MCF 10A (cell line): ENCODE measurements at regions not wholly inside any gene's neighbourhood (a gene's known extent, or its start where the extent isn't known, plus 50 kb on each side); places are given as distances from the start of the nearest gene placed in this dataset.

ENCODE experiments used
- BruUV-seq: library from RNA; stranded (reverse); fragments of 400-500 nt; replicated peaks from 2 replicates; lab custom pipeline; 2021; lab: Mats Ljungman, UMichigan
- CTCF ChIA-PET: fragments of 300-600 bp; sonication (Branson Sonifier 250); formaldehyde crosslinking; extraction: SDS; loops from one replicate; lab custom pipeline; 2021; ENCODE audit warnings: antibody characterized with exemption, inconsistent platforms; lab: Yijun Ruan, JAX
- POLR2A ChIA-PET: fragments of 300-600, 350-650 bp; sonication (Branson Sonifier 250); formaldehyde crosslinking; extraction: SDS; loops from one replicate; lab custom pipeline; 2020; ENCODE audit warnings: antibody characterized with exemption, inconsistent platforms; lab: Yijun Ruan, JAX
- DNase-seq: peaks from one replicate; pipeline ENCODE4 v3.0.0-alpha.2; 2018; ENCODE audit not compliant: unreplicated experiment
- H3K27ac Mint-ChIP-seq: one replicate; pipeline ENCODE4 v1.8.0; 2022; ENCODE audit warnings: mild to moderate bottlenecking, low read depth, mixed read lengths; ENCODE audit not compliant: unreplicated experiment
- H3K27me3 Mint-ChIP-seq: one replicate; pipeline ENCODE4 v1.8.0; 2022; ENCODE audit warnings: mixed read lengths; ENCODE audit not compliant: insufficient read depth, unreplicated experiment
- H3K36me3 Mint-ChIP-seq: one replicate; pipeline ENCODE4 v1.8.0; 2022; ENCODE audit warnings: mild to moderate bottlenecking, moderate library complexity, mixed read lengths; ENCODE audit not compliant: insufficient read depth, unreplicated experiment
- H3K4me1 Mint-ChIP-seq: one replicate; pipeline ENCODE4 v1.8.0; 2022; ENCODE audit warnings: mixed read lengths; ENCODE audit not compliant: insufficient read depth, unreplicated experiment
- H3K4me3 Mint-ChIP-seq: one replicate; pipeline ENCODE4 v1.8.0; 2022; ENCODE audit warnings: mild to moderate bottlenecking, moderate library complexity, mixed read lengths; ENCODE audit not compliant: unreplicated experiment
- H3K9me3 Mint-ChIP-seq: one replicate; pipeline ENCODE4 v1.8.0; 2022; ENCODE audit warnings: mixed read lengths; ENCODE audit not compliant: unreplicated experiment
- CTCF ChIP-seq: fragments of 200-600 bp; IDR thresholded peaks from one replicate; pipeline ENCODE4 v1.8.0; 2022; ENCODE audit warnings: antibody characterized with exemption, mild to moderate bottlenecking; ENCODE audit not compliant: unreplicated experiment
- intact Hi-C: fragments of 100-400 bp; cut with micrococcal nuclease; formaldehyde crosslinking; loops from 2 replicates; pipeline ENCODE4 v1.14.1; 2022

- POLR2A ChIA-PET: no interaction called here
- H3K27ac Mint-ChIP-seq: no peak overlapping the region
- H3K9me3 Mint-ChIP-seq: no peaks in the 10 kb centered on the region
- no TSS peak for BruUV-seq
- H3K27me3 Mint-ChIP-seq: no peaks in the 10 kb centered on the region
- TF ChIP-seq CTCF: no peak
- H3K36me3 Mint-ChIP-seq: no peaks in the 10 kb centered on the region
- DNase-seq: no peak
- CTCF ChIA-PET: interaction anchor here (0.6 to 1.2 kb wide), 3 partner anchors 14 to 423 kb away, joined by 3 to 4 read pairs (median 4); no protein-coding TSS in a partner anchor
- no peaks in the 10 kb centered on the region for H3K4me1 Mint-ChIP-seq
- intact Hi-C loops: no loop called here
- H3K4me3 Mint-ChIP-seq: no peak overlapping the region
Measured at GRCh38 chr13:109297628-109298027, 488.8 kb downstream of the IRS2 start.

DNA sequence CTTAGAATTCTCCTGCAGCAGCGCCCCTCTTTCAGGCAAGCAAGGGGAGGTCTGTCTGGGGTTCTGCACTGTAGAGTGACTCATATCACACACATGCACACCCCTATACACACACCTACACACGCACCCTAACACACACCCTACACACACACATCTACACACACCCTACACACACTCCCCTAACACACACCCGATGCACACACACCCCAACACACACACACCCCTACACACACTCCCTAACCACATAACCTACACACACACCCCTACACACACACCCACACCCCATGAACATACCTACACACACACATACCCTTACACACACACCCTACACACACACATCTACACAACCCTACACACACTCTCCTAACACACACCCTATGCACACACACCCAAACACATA is 493.2 kb downstream of the IRS2 start:
- BruUV-seq: no TSS peak
- ChIA-PET CTCF (no interaction called here), POLR2A (no interaction called here)
- Mint-ChIP-seq H3K9me3 (no peaks in the 10 kb centered on the region), H3K4me1 (no peaks in the 10 kb centered on the region), H3K27me3 (no peaks in the 10 kb centered on the region), H3K27ac (no peak overlapping the region), H3K4me3 (no peak overlapping the region), H3K36me3 (no peaks in the 10 kb centered on the region)
- intact Hi-C loops: no loop called here
- TF ChIP-seq CTCF: no peak
- no peak for DNase-seq

- BruUV-seq: no TSS peak
- Mint-ChIP-seq H3K4me1 (no peaks in the 10 kb centered on the region), H3K4me3 (no peak overlapping the region), H3K9me3 (no peaks in the 10 kb centered on the region), H3K27ac (no peak overlapping the region), H3K36me3 (no peaks in the 10 kb centered on the region), H3K27me3 (no peaks in the 10 kb centered on the region)
- no peak for TF ChIP-seq CTCF
- DNase-seq: no peak
- POLR2A ChIA-PET: no interaction called here
- intact Hi-C loops: no loop called here
- CTCF ChIA-PET: interaction anchor here (0.7 kb wide), 3 partner anchors 94 to 932 kb away, joined by 3 read pairs; no protein-coding TSS in a partner anchor
Measured at GRCh38 chr13:109288151-109288709, 498.2 kb downstream of the IRS2 start.

GRCh38 chr13:109287553-109287952 is 498.8 kb downstream of the IRS2 start:
- intact Hi-C loops: no loop called here
- Mint-ChIP-seq H3K4me1 (no peaks in the 10 kb centered on the region), H3K27ac (no peak overlapping the region), H3K4me3 (no peak overlapping the region), H3K36me3 (no peaks in the 10 kb centered on the region), H3K9me3 (no peaks in the 10 kb centered on the region), H3K27me3 (no peaks in the 10 kb centered on the region)
- ChIA-PET POLR2A (no interaction called here), CTCF (interaction anchor here (0.7 kb wide), 1 partner anchor 94 kb away, joined by 3 read pairs; no protein-coding TSS in a partner anchor)
- BruUV-seq: no TSS peak
- TF ChIP-seq CTCF: no peak
- no peak for DNase-seq
